PC-3 (cell line): ENCODE measurements at regions not wholly inside any gene's neighbourhood (a gene's known extent, or its start where the extent isn't known, plus 50 kb on each side); places are given as distances from the start of the nearest gene placed in this dataset.

Experiments
- EZH2 ChIP-seq: fragments of 300-600 bp; sonication (generic); IDR thresholded peaks from one replicate; pipeline ENCODE4 v1.6.1; 2017; ENCODE audit warnings: antibody characterized with exemption, mild to moderate bottlenecking, low read length; ENCODE audit not compliant: unreplicated experiment
- EZH2phosphoT487 ChIP-seq: fragments of 300-600 bp; sonication (generic); IDR thresholded peaks from 2 replicates; pipeline ENCODE4 v1.6.1; 2018; ENCODE audit warnings: mild to moderate bottlenecking, antibody characterized with exemption, low read length, borderline replicate concordance
- TF ChIP-seq, protein P1 (sequence below): fragments of 300-600 bp; sonication (generic); conservative IDR thresholded peaks from 2 replicates; pipeline ENCODE4 v1.5.1; 2017; ENCODE audit warnings: antibody characterized with exemption, low read depth, mild to moderate bottlenecking, low read length

GRCh38 chr7:16323313-16323712, 98.0 kb downstream of the CRPPA start:
- TF ChIP-seq, protein P1, sequence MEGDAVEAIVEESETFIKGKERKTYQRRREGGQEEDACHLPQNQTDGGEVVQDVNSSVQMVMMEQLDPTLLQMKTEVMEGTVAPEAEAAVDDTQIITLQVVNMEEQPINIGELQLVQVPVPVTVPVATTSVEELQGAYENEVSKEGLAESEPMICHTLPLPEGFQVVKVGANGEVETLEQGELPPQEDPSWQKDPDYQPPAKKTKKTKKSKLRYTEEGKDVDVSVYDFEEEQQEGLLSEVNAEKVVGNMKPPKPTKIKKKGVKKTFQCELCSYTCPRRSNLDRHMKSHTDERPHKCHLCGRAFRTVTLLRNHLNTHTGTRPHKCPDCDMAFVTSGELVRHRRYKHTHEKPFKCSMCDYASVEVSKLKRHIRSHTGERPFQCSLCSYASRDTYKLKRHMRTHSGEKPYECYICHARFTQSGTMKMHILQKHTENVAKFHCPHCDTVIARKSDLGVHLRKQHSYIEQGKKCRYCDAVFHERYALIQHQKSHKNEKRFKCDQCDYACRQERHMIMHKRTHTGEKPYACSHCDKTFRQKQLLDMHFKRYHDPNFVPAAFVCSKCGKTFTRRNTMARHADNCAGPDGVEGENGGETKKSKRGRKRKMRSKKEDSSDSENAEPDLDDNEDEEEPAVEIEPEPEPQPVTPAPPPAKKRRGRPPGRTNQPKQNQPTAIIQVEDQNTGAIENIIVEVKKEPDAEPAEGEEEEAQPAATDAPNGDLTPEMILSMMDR: no peak
- TF ChIP-seq EZH2: no peak
- no peak for TF ChIP-seq EZH2phosphoT487
